ENCODE measurements at regions not wholly inside any gene's neighbourhood (a gene's known extent, or its start where the extent isn't known, plus 50 kb on each side); places are given as distances from the start of the nearest gene placed in this dataset.

- Histone ChIP-seq H3K27ac (ENCODE audit: control insufficient read depth, insufficient read depth, low read length) (no peak overlapping the region), H3K4me3 (ENCODE audit: control insufficient read depth in 2 of 3, extremely low read depth in 1 of 3, insufficient read depth in 2 of 3, low read depth in 1 of 3, low read length in 3 of 3) (no peak overlapping the region), H3K9me3 (ENCODE audit: control insufficient read depth, low read depth, low read length) (no peaks in the 10 kb centered on the region), H3K4me2 (ENCODE audit: control insufficient read depth, extremely low read depth, insufficient read depth, low read depth, low read length) (no peak overlapping the region), H3K9ac (ENCODE audit: control insufficient read depth, extremely low read depth, insufficient read depth, low read length) (no peak overlapping the region), H3K36me3 (ENCODE audit: control insufficient read depth in 2 of 2, extremely low read depth in 1 of 2, insufficient read depth in 2 of 2, low read length in 2 of 2) (no peaks in the 10 kb centered on the region), H4K20me1 (ENCODE audit: control insufficient read depth, extremely low read depth, insufficient read depth, low read length) (no peaks in the 10 kb centered on the region), H3K79me2 (ENCODE audit: control insufficient read depth, insufficient read depth, low read length) (no peaks in the 10 kb centered on the region), H3K9me1 (ENCODE audit: control insufficient read depth, extremely low read depth, insufficient read depth, low read length) (no peaks in the 10 kb centered on the region), H2AFZ (ENCODE audit: control insufficient read depth, low read length) (no peak overlapping the region), H3K27me3 (ENCODE audit: control insufficient read depth, extremely low read depth, insufficient read depth, low read length) (no peaks in the 10 kb centered on the region), H3K4me1 (ENCODE audit: control insufficient read depth, extremely low read depth, insufficient read depth, low read length) (no peaks in the 10 kb centered on the region)
- no peak for DNase-seq (ENCODE audit: low read depth, low spot score)
- FAIRE-seq = no peak
- dilution Hi-C loops (cut with MboI; ENCODE audit: extremely low pct_ligation_motif_present, low sequenced_read_pairs) = no loop called here
- TF ChIP-seq EZH2 (IDR thresholded peaks at IDR 0.05; ENCODE audit: low read length) = no peak
- TF ChIP-seq CTCF (optimal IDR thresholded peaks at IDR 0.05 in 1 of 3, IDR thresholded peaks at IDR 0.05 in 1 of 3, conservative IDR thresholded peaks at IDR 0.05 in 1 of 3; ENCODE audit: extremely low read depth in 1 of 3, insufficient read depth in 2 of 3, low read length in 3 of 3) = no peak
Observed at GRCh38 chr14:27315477-27315876, 717.6 kb upstream of the NOVA1 start.

DNA sequence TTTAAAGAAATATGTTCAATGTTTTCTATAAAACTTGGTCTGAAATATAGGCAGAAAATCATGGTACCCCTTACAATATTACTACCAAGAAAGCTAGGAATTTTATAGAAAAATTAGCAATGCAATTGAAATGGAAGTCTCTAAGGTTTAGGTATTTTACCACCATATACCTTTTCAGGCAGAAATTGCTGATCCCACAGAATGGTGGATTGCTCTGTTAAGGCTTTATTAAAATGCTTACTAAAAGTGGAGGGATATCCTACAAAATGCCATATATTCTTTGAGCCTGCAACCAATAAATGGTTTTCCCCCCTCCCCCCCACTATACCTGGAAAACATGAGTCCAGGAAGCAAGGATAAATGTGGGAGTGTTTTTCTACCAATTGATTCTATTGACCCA is 718.1 kb upstream of the NOVA1 start:
- Histone ChIP-seq H3K27me3 (ENCODE audit: control insufficient read depth, extremely low read depth, insufficient read depth, low read length) (no peaks in the 10 kb centered on the region), H3K27ac (ENCODE audit: control insufficient read depth, insufficient read depth, low read length) (no peak overlapping the region), H3K4me1 (ENCODE audit: control insufficient read depth, extremely low read depth, insufficient read depth, low read length) (no peaks in the 10 kb centered on the region), H3K9ac (ENCODE audit: control insufficient read depth, extremely low read depth, insufficient read depth, low read length) (no peak overlapping the region), H3K4me3 (ENCODE audit: control insufficient read depth in 2 of 3, extremely low read depth in 1 of 3, insufficient read depth in 2 of 3, low read depth in 1 of 3, low read length in 3 of 3) (no peak overlapping the region), H4K20me1 (ENCODE audit: control insufficient read depth, extremely low read depth, insufficient read depth, low read length) (no peaks in the 10 kb centered on the region), H2AFZ (ENCODE audit: control insufficient read depth, low read length) (no peak overlapping the region), H3K9me3 (ENCODE audit: control insufficient read depth, low read depth, low read length) (no peaks in the 10 kb centered on the region), H3K79me2 (ENCODE audit: control insufficient read depth, insufficient read depth, low read length) (no peaks in the 10 kb centered on the region), H3K4me2 (ENCODE audit: control insufficient read depth, extremely low read depth, insufficient read depth, low read depth, low read length) (no peak overlapping the region), H3K36me3 (ENCODE audit: control insufficient read depth in 2 of 2, extremely low read depth in 1 of 2, insufficient read depth in 2 of 2, low read length in 2 of 2) (no peaks in the 10 kb centered on the region), H3K9me1 (ENCODE audit: control insufficient read depth, extremely low read depth, insufficient read depth, low read length) (no peaks in the 10 kb centered on the region)
- TF ChIP-seq CTCF (optimal IDR thresholded peaks at IDR 0.05 in 1 of 3, IDR thresholded peaks at IDR 0.05 in 1 of 3, conservative IDR thresholded peaks at IDR 0.05 in 1 of 3; ENCODE audit: extremely low read depth in 1 of 3, insufficient read depth in 2 of 3, low read length in 3 of 3) (no peak), EZH2 (IDR thresholded peaks at IDR 0.05; ENCODE audit: low read length) (no peak)
- FAIRE-seq (no peak), DNase-seq (ENCODE audit: low read depth, low spot score) (no peak)
- dilution Hi-C loops (cut with MboI; ENCODE audit: extremely low pct_ligation_motif_present, low sequenced_read_pairs) = no loop called here

All from keratinocyte (primary cell).